ENCODE measurements at regions not wholly inside any gene's neighbourhood (a gene's known extent, or its start where the extent isn't known, plus 50 kb on each side); places are given as distances from the start of the nearest gene placed in this dataset.

DNA sequence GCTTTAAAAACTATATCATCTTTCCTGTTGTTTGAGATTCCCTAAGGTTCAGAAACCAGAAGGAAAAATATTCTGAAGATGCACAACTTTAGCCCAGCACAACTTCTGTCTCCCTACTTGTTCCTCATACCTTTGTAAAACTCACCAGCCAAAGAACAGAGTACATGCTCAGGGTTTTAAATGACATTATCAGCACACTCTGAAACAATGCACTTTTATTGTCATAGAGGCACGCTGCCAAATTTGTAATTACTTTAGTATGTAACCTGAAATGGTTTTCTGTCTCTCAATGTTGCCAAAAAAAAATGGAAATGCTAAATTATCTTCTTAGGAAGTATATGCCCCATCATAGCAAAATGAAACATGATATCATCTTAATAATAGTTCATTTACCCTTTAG is 383.6 kb upstream of the CDH6 start:
- TF ChIP-seq, protein P1, sequence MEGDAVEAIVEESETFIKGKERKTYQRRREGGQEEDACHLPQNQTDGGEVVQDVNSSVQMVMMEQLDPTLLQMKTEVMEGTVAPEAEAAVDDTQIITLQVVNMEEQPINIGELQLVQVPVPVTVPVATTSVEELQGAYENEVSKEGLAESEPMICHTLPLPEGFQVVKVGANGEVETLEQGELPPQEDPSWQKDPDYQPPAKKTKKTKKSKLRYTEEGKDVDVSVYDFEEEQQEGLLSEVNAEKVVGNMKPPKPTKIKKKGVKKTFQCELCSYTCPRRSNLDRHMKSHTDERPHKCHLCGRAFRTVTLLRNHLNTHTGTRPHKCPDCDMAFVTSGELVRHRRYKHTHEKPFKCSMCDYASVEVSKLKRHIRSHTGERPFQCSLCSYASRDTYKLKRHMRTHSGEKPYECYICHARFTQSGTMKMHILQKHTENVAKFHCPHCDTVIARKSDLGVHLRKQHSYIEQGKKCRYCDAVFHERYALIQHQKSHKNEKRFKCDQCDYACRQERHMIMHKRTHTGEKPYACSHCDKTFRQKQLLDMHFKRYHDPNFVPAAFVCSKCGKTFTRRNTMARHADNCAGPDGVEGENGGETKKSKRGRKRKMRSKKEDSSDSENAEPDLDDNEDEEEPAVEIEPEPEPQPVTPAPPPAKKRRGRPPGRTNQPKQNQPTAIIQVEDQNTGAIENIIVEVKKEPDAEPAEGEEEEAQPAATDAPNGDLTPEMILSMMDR (IDR thresholded peaks at IDR 0.05; ENCODE audit: insufficient read depth, low read length) = no peak
- TF ChIP-seq POLR2AphosphoS5 (IDR thresholded peaks at IDR 0.05; ENCODE audit: low read depth) (no peak), SPI1 (IDR thresholded peaks at IDR 0.05; ENCODE audit: borderline replicate concordance, low read depth) (no peak)
- TF ChIP-seq, protein P2, sequence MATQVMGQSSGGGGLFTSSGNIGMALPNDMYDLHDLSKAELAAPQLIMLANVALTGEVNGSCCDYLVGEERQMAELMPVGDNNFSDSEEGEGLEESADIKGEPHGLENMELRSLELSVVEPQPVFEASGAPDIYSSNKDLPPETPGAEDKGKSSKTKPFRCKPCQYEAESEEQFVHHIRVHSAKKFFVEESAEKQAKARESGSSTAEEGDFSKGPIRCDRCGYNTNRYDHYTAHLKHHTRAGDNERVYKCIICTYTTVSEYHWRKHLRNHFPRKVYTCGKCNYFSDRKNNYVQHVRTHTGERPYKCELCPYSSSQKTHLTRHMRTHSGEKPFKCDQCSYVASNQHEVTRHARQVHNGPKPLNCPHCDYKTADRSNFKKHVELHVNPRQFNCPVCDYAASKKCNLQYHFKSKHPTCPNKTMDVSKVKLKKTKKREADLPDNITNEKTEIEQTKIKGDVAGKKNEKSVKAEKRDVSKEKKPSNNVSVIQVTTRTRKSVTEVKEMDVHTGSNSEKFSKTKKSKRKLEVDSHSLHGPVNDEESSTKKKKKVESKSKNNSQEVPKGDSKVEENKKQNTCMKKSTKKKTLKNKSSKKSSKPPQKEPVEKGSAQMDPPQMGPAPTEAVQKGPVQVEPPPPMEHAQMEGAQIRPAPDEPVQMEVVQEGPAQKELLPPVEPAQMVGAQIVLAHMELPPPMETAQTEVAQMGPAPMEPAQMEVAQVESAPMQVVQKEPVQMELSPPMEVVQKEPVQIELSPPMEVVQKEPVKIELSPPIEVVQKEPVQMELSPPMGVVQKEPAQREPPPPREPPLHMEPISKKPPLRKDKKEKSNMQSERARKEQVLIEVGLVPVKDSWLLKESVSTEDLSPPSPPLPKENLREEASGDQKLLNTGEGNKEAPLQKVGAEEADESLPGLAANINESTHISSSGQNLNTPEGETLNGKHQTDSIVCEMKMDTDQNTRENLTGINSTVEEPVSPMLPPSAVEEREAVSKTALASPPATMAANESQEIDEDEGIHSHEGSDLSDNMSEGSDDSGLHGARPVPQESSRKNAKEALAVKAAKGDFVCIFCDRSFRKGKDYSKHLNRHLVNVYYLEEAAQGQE (IDR thresholded peaks at IDR 0.05; ENCODE audit: insufficient replicate concordance, low read depth) = no peak

Measured in HL-60 (cell line).